ENCODE measurements at regions not wholly inside any gene's neighbourhood (a gene's known extent, or its start where the extent isn't known, plus 50 kb on each side); places are given as distances from the start of the nearest gene placed in this dataset.

GRCh38 chr10:107417446-107417845, 252.9 kb upstream of the SORCS1 start:
- BruUV-seq (replicated peaks) = no TSS peak
- Histone ChIP-seq H3K27me3 (ENCODE audit: control insufficient read depth, insufficient read depth, low read length) (no peaks in the 10 kb centered on the region), H3K4me1 (ENCODE audit: control insufficient read depth, insufficient read depth, low read length) (no peaks in the 10 kb centered on the region), H3K4me3 (ENCODE audit: low read depth in 2 of 2, low read length in 2 of 2) (no peak overlapping the region), H3K27ac (ENCODE audit: low read length) (no peak overlapping the region), H3K9me3 (ENCODE audit: control insufficient read depth, insufficient read depth, low read depth, low read length) (no peaks in the 10 kb centered on the region), H3K36me3 (ENCODE audit: control insufficient read depth, insufficient read depth, low read length) (no peaks in the 10 kb centered on the region)
- ChIA-PET CTCF (no interaction called here), POLR2A (no interaction called here)
- in situ Hi-C loops (cut with HindIII; ENCODE audit: low pct_unique_long_range_greater_than_20kb, low sequenced_read_pairs) (no loop called here), intact Hi-C loops (cut with micrococcal nuclease; ENCODE audit: unreplicated experiment) (no loop called here)
- TF ChIP-seq, protein P1, sequence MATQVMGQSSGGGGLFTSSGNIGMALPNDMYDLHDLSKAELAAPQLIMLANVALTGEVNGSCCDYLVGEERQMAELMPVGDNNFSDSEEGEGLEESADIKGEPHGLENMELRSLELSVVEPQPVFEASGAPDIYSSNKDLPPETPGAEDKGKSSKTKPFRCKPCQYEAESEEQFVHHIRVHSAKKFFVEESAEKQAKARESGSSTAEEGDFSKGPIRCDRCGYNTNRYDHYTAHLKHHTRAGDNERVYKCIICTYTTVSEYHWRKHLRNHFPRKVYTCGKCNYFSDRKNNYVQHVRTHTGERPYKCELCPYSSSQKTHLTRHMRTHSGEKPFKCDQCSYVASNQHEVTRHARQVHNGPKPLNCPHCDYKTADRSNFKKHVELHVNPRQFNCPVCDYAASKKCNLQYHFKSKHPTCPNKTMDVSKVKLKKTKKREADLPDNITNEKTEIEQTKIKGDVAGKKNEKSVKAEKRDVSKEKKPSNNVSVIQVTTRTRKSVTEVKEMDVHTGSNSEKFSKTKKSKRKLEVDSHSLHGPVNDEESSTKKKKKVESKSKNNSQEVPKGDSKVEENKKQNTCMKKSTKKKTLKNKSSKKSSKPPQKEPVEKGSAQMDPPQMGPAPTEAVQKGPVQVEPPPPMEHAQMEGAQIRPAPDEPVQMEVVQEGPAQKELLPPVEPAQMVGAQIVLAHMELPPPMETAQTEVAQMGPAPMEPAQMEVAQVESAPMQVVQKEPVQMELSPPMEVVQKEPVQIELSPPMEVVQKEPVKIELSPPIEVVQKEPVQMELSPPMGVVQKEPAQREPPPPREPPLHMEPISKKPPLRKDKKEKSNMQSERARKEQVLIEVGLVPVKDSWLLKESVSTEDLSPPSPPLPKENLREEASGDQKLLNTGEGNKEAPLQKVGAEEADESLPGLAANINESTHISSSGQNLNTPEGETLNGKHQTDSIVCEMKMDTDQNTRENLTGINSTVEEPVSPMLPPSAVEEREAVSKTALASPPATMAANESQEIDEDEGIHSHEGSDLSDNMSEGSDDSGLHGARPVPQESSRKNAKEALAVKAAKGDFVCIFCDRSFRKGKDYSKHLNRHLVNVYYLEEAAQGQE (IDR thresholded peaks at IDR 0.05; ENCODE audit: insufficient read depth in 1 of 2, low read depth in 2 of 2, low read length in 1 of 2) = no peak
- TF ChIP-seq, protein P2, sequence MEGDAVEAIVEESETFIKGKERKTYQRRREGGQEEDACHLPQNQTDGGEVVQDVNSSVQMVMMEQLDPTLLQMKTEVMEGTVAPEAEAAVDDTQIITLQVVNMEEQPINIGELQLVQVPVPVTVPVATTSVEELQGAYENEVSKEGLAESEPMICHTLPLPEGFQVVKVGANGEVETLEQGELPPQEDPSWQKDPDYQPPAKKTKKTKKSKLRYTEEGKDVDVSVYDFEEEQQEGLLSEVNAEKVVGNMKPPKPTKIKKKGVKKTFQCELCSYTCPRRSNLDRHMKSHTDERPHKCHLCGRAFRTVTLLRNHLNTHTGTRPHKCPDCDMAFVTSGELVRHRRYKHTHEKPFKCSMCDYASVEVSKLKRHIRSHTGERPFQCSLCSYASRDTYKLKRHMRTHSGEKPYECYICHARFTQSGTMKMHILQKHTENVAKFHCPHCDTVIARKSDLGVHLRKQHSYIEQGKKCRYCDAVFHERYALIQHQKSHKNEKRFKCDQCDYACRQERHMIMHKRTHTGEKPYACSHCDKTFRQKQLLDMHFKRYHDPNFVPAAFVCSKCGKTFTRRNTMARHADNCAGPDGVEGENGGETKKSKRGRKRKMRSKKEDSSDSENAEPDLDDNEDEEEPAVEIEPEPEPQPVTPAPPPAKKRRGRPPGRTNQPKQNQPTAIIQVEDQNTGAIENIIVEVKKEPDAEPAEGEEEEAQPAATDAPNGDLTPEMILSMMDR (IDR thresholded peaks at IDR 0.05) = no peak
- TF ChIP-seq TCF7L2 (IDR thresholded peaks at IDR 0.05; ENCODE audit: low read depth, low read length) = no peak
- ATAC-seq (no peak), DNase-seq (ENCODE audit: low read depth, low spot score) (no peak)

- POLR2A ChIA-PET = no interaction called here
- no peak for ATAC-seq
Observed at GRCh38 chr10:107415446-107415845, 250.9 kb upstream of the SORCS1 start.

More at GRCh38 chr10:107415446-107415845, 250.9 kb upstream of the SORCS1 start:
- Histone ChIP-seq H3K4me1 (ENCODE audit: control insufficient read depth, insufficient read depth, low read length) (no peaks in the 10 kb centered on the region), H3K27ac (ENCODE audit: low read length) (no peak overlapping the region), H3K9me3 (ENCODE audit: control insufficient read depth, insufficient read depth, low read depth, low read length) (no peaks in the 10 kb centered on the region), H3K27me3 (ENCODE audit: control insufficient read depth, insufficient read depth, low read length) (no peaks in the 10 kb centered on the region), H3K36me3 (ENCODE audit: control insufficient read depth, insufficient read depth, low read length) (no peaks in the 10 kb centered on the region), H3K4me3 (ENCODE audit: low read depth in 2 of 2, low read length in 2 of 2) (no peak overlapping the region)
- CTCF ChIA-PET = no interaction called here
- in situ Hi-C loops (cut with HindIII; ENCODE audit: low pct_unique_long_range_greater_than_20kb, low sequenced_read_pairs) = no loop called here
- no peak for DNase-seq (ENCODE audit: low read depth, low spot score)
- intact Hi-C loops (cut with micrococcal nuclease; ENCODE audit: unreplicated experiment) = no loop called here
- no TSS peak for BruUV-seq (replicated peaks)
- TF ChIP-seq, protein P1 (IDR thresholded peaks at IDR 0.05; ENCODE audit: insufficient read depth in 1 of 2, low read depth in 2 of 2, low read length in 1 of 2) = no peak

Data from Panc1 (cell line).